GM10266 (cell line): ENCODE measurements at regions not wholly inside any gene's neighbourhood (a gene's known extent, or its start where the extent isn't known, plus 50 kb on each side); places are given as distances from the start of the nearest gene placed in this dataset.

Source experiments
- DNase-seq: peaks from one replicate; pipeline ENCODE4 v3.0.0; 2012; ENCODE audit errors: extremely low spot score
- TF ChIP-seq, protein P1 (sequence below): IDR thresholded peaks from 2 replicates; pipeline ENCODE4 v1.5.1; 2012; ENCODE audit warnings: mild to moderate bottlenecking, low read depth; ENCODE audit not compliant: control insufficient read depth, insufficient read depth; ENCODE audit errors: missing control alignments

DNA sequence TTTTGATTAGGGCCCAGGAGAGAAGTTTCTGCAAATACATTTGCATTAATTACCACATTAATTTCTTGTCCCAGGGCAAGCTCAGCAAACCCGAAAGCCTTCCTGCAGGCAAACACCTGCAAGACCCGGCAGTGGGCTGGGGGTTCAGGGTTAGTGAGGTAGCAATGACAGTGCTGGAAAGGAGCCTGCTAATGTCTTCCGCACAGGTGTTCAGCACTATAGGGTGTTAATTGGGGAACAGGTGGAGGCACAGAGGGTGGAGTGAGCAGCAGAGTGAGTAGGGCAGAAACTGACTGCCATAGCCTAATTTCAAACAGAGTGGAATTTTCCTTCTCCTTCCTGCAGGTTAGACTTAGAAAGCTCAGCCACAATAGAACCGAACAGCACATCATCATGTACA lies 50.9 kb upstream of the UBASH3B start:
- TF ChIP-seq, protein P1, sequence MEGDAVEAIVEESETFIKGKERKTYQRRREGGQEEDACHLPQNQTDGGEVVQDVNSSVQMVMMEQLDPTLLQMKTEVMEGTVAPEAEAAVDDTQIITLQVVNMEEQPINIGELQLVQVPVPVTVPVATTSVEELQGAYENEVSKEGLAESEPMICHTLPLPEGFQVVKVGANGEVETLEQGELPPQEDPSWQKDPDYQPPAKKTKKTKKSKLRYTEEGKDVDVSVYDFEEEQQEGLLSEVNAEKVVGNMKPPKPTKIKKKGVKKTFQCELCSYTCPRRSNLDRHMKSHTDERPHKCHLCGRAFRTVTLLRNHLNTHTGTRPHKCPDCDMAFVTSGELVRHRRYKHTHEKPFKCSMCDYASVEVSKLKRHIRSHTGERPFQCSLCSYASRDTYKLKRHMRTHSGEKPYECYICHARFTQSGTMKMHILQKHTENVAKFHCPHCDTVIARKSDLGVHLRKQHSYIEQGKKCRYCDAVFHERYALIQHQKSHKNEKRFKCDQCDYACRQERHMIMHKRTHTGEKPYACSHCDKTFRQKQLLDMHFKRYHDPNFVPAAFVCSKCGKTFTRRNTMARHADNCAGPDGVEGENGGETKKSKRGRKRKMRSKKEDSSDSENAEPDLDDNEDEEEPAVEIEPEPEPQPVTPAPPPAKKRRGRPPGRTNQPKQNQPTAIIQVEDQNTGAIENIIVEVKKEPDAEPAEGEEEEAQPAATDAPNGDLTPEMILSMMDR = no peak
- DNase-seq = no peak

DNA sequence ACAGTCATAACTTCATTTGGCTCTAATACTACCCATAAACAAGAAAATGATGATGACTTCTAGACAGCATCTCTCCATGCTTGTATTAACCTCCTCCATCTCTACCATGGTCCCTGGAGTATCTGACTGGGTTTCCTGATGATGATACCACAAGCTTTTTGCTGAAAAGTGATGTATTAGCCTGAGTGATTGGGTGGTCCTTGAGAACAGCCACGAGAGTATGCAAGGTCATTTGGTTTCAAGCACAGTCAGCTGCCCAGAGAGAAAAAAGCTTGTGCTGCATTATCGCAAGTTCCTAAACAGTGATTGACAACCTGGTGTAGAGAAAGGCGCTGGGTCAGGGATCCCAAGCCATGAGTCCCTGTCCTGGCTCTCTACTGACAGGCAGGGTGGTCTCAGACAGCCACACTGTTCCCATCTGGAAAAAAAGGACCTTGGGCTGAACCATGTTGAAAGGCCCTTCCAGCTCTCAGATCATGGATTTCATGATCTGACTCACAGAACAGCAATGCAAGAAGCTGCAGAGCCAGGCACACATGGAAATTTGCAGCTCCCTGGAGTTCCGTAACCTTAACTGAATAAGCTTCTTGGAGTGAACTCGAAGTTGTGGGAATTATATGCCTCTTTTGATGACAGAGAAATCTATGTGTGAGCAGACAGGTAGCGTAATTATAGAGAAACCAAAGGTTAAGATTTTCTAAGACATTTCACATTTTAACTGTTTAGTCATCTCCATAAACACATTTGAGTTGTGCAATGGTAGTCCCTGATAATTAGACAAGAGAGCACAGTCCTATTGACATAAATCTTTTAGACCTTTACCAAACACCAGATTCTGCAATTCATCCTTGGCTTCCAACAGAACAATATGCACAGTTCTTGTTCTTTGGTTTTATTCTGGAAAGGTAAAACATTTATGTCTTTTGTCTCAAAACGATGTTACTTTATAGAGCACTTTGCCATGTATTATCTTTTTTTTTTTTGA lies 54.1 kb upstream of the UBASH3B start:
- DNase-seq = no peak
- TF ChIP-seq, protein P1 = no peak

DNA sequence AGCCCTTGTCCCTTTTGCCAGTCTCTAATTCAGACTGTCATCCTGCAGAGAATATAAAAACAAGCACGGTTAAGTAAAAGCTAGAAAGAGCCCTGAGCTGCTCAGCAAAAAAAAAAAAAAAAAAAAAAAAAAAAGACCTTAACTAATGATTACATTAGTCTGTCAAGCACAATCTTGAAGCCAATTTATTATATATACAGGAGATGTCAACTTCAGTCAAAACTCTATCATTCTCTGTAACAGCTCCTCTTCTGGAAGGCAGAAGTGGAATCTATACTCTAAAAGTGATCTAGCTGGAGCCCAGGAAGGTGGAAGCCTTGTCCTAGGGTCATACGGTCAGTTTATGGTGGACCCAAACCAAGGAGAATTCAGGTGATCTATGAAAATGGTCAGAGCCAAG lies 55.2 kb upstream of the UBASH3B start:
- no peak for DNase-seq
- TF ChIP-seq, protein P1 = no peak

DNA sequence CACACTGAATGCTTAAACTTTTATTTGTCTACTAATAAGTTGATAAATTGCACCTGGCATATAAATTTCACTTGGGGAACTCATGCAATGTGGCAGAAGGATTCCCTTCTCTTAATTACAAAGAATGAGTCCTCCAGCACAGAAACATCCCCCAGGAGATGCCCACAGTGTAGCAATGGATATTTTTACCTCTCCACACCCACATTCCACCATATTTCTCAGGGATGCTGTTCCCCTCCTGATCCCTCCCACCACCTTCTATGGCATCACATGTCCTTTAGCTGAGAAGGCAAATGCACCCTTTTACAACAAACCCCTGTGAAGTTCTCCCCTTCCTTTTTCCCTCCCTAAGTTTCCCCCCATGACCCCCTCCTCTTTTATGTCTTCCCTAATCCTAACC lies 56.1 kb upstream of the UBASH3B start:
- TF ChIP-seq, protein P1 = no peak
- DNase-seq = no peak

DNA sequence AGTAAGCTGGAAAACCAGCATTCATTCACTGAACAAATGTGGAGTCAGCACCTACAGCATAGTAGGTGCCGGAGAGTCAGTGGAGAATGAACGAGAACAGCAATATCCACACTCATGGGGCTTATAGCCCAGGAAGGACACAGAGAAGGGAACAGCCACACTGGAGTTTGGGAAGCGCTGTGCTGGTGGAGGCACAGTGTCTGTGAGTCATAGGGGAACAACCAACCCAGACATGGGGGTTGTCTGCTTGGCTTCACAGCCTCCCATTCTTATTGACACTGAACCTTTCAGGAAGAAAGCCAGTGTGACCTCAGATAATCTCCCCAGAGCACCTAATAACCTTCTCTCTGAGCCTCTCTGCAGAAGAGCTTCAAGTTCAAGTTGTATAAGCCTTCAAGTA lies 56.6 kb upstream of the UBASH3B start:
- no peak for DNase-seq
- TF ChIP-seq, protein P1 = no peak

- TF ChIP-seq, protein P1 = no peak
- no peak for DNase-seq
Measured at GRCh38 chr11:122597511-122597910, 58.0 kb upstream of the UBASH3B start.

- DNase-seq = no peak
- TF ChIP-seq, protein P1 = no peak
Measured at GRCh38 chr11:122594986-122595645, 60.4 kb upstream of the UBASH3B start.
